GM18861 (cell line): ENCODE measurements at regions not wholly inside any gene's neighbourhood (a gene's known extent, or its start where the extent isn't known, plus 50 kb on each side); places are given as distances from the start of the nearest gene placed in this dataset.
"Not testable (repeated sequence)": the region's sequence is repeated elsewhere in the genome, so short reads cannot be mapped to it uniquely, and the experiment has no call there.

Experiments
- ATAC-seq: cut with Tn5 transposase; IDR thresholded peaks from one replicate; pipeline ENCODE4 v1.9.1; 2021; ENCODE audit not compliant: unreplicated experiment

GRCh38 chr7:119967221-119967620 is 305.8 kb upstream of the KCND2 start:
- ATAC-seq, result no peak

GRCh38 chr7:119968411-119968810 is 304.6 kb upstream of the KCND2 start:
- not testable (repeated sequence) for ATAC-seq

- no peak for ATAC-seq
Measured at GRCh38 chr7:119969054-119969453, 303.9 kb upstream of the KCND2 start.

- ATAC-seq, result no peak
Measured at GRCh38 chr7:119969763-119970162, 303.2 kb upstream of the KCND2 start.

- ATAC-seq, result no peak
Measured at GRCh38 chr7:119974972-119975371, 298.0 kb upstream of the KCND2 start.

- no peak for ATAC-seq
Measured at GRCh38 chr7:119982884-119983283, 290.1 kb upstream of the KCND2 start.

- no peak for ATAC-seq
Measured at GRCh38 chr7:119983468-119983867, 289.5 kb upstream of the KCND2 start.

GRCh38 chr7:119984247-119984646 is 288.7 kb upstream of the KCND2 start:
- no peak for ATAC-seq

- no peak for ATAC-seq
Measured at GRCh38 chr7:119988401-119988800, 284.6 kb upstream of the KCND2 start.

- no peak for ATAC-seq
Measured at GRCh38 chr7:119994928-119995327, 278.0 kb upstream of the KCND2 start.

GRCh38 chr7:119996634-119997033 is 276.3 kb upstream of the KCND2 start:
- ATAC-seq, result peak; percentile 45

- ATAC-seq, result no peak
Measured at GRCh38 chr7:119999738-120000475, 273.1 kb upstream of the KCND2 start.

- no peak for ATAC-seq
Measured at GRCh38 chr7:120005720-120006119, 267.3 kb upstream of the KCND2 start.

GRCh38 chr7:120014301-120014700 is 258.7 kb upstream of the KCND2 start:
- not testable (repeated sequence) for ATAC-seq

GRCh38 chr7:120014925-120015465 is 258.0 kb upstream of the KCND2 start:
- no peak for ATAC-seq

- no peak for ATAC-seq
Measured at GRCh38 chr7:120021085-120021484, 251.9 kb upstream of the KCND2 start.

GRCh38 chr7:120023494-120024167 is 249.3 kb upstream of the KCND2 start:
- ATAC-seq, result no peak

- ATAC-seq, result no peak
Measured at GRCh38 chr7:120028636-120029035, 244.3 kb upstream of the KCND2 start.

- ATAC-seq, result no peak
Measured at GRCh38 chr7:120030876-120031275, 242.1 kb upstream of the KCND2 start.

GRCh38 chr7:120033114-120033513 is 239.9 kb upstream of the KCND2 start:
- ATAC-seq, result no peak

GRCh38 chr7:120039138-120039537 is 233.8 kb upstream of the KCND2 start:
- ATAC-seq, result no peak

- no peak for ATAC-seq
Measured at GRCh38 chr7:120041798-120042197, 231.2 kb upstream of the KCND2 start.
